Stimulated activated effector memory CD8-positive, alpha-beta T cell treated with anti-CD3 and anti-CD28 coated beads, Interleukin-12 subunit alpha, Interleukin-12 subunit beta, amount 100 ng/mL, for 72 hours (primary cell): ENCODE measurements at regions not wholly inside any gene's neighbourhood (a gene's known extent, or its start where the extent isn't known, plus 50 kb on each side); places are given as distances from the start of the nearest gene placed in this dataset.
"Not testable (repeated sequence)": the region's sequence is repeated elsewhere in the genome, so short reads cannot be mapped to it uniquely, and the experiment has no call there.

Experiments used
- ATAC-seq: fragments of 150-1000 bp; cut with Tn5 transposase; 2 replicates; pipeline ENCODE4 v1.10.0; 2021
- DNase-seq, 2 donors: peaks; one replicate each; pipeline ENCODE4 v3.0.0; 2021 to 2022; ENCODE audit warnings: low spot score in 2 of 2
- H3K27ac Mint-ChIP-seq: one replicate; pipeline ENCODE4 v1.8.0; 2022; ENCODE audit warnings: mild to moderate bottlenecking, mixed read lengths
- H3K36me3 Mint-ChIP-seq: one replicate; pipeline ENCODE4 v1.8.0; 2022; ENCODE audit warnings: mild to moderate bottlenecking, mixed read lengths
- H3K4me1 Mint-ChIP-seq: one replicate; pipeline ENCODE4 v1.8.0; 2022; ENCODE audit warnings: mixed read lengths
- H3K4me3 Mint-ChIP-seq: one replicate; pipeline ENCODE4 v1.8.0; 2022; ENCODE audit warnings: mild to moderate bottlenecking, mixed read lengths
- H3K9me3 Mint-ChIP-seq: one replicate; pipeline ENCODE4 v1.8.0; 2022; ENCODE audit warnings: mixed read lengths

DNA sequence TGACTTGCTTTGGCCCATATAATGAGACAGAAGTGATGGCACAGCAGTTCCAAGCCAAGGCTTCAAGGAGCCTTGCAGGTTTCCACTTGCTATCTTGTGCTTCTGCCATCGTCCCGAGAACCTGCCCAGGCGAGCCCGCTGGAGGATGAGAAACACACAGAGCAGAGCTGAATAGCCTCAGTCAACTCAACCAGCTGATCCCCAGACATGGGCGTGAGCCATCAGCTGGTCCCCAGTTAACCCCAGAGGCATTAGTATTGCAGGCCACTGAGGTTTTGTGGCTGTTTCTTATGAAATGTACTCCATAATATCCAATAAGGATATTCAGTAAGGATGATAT lies 57.7 kb upstream of the GPCPD1 start:
- H3K4me1 Mint-ChIP-seq = no peaks in the 10 kb centered on the region
- H3K36me3 Mint-ChIP-seq = no peaks in the 10 kb centered on the region
- ATAC-seq (no peak), DNase-seq (no peak)
- H3K9me3 Mint-ChIP-seq = no peaks in the 10 kb centered on the region
- H3K27ac Mint-ChIP-seq = no peak overlapping the region
- H3K4me3 Mint-ChIP-seq = no peak overlapping the region

DNA sequence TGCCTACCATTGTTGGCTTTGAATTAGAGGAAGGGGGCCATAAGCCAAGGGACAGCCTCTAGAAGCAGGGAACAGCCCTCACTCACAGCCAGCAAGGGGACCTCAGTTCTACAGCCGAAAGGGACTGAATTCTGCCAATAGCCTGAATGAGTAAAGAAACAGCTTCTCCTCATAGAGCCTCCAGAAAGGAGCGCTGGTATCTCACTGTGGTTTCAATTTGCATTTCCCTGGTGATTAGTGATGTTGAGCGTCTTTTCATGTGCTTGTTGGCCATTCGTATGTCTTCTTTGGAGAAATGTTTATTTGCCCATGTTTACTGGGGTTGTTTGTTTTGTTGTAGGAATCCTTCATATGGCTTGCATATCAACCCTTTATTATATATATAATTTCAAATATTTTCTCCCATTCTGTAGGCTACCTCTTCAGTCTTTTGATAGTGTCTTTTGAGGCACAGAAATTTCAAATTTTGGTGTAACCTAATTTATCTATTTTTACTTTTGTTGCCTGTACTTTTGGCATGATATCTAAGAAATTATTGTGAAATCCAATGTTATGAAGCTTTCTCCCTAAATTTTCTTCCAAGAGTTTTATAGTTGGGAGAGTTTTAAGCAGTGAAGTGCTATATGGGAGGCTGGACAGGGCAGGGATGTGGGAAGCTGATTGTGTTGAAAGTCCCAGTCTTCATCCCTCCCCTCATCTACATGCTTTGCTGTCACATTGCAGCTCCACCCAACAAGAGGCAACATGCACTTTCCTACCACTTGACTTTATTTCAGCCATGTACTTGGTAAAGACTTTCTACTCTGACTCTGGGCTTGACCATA lies 57.1 kb upstream of the GPCPD1 start:
- no peak overlapping the region for H3K27ac Mint-ChIP-seq

DNA sequence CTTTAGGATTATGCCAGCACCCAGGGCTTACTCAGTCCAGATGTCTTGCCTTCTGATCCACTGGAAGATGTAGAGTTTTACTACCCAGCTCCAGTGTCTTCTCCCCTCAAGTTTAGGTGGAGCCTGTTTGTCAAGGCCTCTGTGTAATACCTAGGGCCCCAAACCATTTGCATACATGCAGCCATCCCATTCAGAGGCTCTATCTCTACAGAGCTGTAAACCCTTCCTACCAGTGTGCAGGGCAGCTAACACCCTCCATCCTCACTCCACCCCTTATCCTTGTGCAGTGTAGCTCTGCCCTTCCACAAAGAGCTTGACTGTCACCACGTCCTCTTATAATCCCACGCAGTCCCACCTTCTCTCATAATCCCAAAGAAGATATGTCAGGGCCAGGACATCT lies 54.6 kb upstream of the GPCPD1 start:
- DNase-seq (no peak), ATAC-seq (peak; percentile 28)
- Mint-ChIP-seq H3K4me3 (no peak overlapping the region), H3K9me3 (no peaks in the 10 kb centered on the region), H3K27ac (no peak overlapping the region), H3K36me3 (no peaks in the 10 kb centered on the region), H3K4me1 (no peaks in the 10 kb centered on the region)

More for the DNA sequence above, 57.1 kb upstream of the GPCPD1 start:
- DNase-seq = no peak
- H3K4me1 Mint-ChIP-seq = no peaks in the 10 kb centered on the region
- no peak for ATAC-seq
- H3K4me3 Mint-ChIP-seq = no peak overlapping the region
- H3K36me3 Mint-ChIP-seq = no peaks in the 10 kb centered on the region
- no peaks in the 10 kb centered on the region for H3K9me3 Mint-ChIP-seq

DNA sequence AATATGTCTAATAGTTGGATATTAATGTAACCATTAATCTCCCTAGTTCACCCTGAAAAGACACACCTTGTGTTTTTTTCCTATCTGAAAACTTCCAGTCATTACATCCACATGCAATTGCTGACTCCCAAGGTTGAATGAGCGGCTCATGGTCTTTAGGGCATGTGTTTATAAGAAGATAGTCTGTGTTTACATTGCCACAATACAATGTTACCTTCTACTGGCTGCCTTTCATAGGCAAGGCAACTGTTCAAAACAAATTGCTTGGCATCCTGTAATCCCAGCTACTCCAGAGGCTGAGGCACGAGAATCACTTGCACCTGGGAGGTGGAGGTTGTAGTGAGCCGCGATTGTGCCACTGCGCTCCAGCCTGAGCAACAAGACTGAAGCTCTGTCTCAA lies 52.6 kb upstream of the GPCPD1 start:
- Mint-ChIP-seq H3K4me3 (no peak overlapping the region), H3K9me3 (no peaks in the 10 kb centered on the region), H3K27ac (no peak overlapping the region), H3K4me1 (peaks cover 5% of the 10 kb centered on the region), H3K36me3 (no peaks in the 10 kb centered on the region)
- no peak for ATAC-seq
- no peak for DNase-seq

DNA sequence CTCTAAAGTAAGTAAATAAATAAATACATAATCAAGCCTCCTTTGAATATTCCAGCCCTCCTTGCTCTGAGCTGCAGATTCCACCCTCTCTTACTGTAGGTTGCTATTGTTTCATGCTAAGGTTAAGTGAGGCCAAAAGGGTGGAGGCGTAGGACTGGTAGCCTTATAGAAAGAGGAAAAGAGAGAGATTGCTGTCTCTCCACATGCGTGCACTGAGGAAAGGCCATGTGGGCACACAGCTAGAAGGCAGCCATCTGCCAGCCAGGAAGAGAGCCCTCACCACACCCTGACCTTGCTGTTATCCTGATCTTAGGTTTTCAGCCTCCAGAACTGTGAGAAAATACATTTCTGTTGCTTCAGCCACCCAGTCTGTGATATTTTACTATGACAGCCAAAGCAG lies 52.0 kb upstream of the GPCPD1 start:
- Mint-ChIP-seq H3K27ac (no peak overlapping the region), H3K4me1 (peaks cover 5% of the 10 kb centered on the region)

DNA sequence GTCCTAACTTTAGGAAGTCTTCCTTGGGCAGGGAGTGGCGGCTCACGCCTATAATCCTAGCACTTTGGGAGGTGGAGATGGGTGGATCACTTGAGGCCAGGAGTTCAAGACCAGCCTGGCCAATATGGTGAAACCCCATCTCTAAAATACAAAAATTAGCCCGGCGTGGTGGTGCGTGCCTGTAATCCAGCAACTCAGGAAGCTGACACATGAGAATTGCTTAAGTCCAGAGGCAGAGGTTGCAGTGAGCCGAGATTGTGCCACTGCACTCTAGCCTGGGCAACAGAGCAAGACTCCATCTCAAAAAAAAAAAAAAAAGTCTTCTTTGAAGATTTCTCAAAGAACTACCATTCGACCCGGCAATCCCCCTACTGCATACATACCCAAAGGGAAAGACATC lies 50.0 kb upstream of the GPCPD1 start:
- H3K9me3 Mint-ChIP-seq, H3K4me3 Mint-ChIP-seq, ATAC-seq, H3K4me1 Mint-ChIP-seq, H3K36me3 Mint-ChIP-seq, H3K27ac Mint-ChIP-seq, DNase-seq: not testable (repeated sequence)

More for the DNA sequence above, 52.0 kb upstream of the GPCPD1 start:
- ATAC-seq (no peak), DNase-seq (no peak)
- Mint-ChIP-seq H3K4me3 (no peak overlapping the region), H3K36me3 (no peaks in the 10 kb centered on the region), H3K9me3 (no peaks in the 10 kb centered on the region)
